ENCODE measurements at regions not wholly inside any gene's neighbourhood (a gene's known extent, or its start where the extent isn't known, plus 50 kb on each side); places are given as distances from the start of the nearest gene placed in this dataset.
"Not testable (repeated sequence)": the region's sequence is repeated elsewhere in the genome, so short reads cannot be mapped to it uniquely, and the experiment has no call there.

DNA sequence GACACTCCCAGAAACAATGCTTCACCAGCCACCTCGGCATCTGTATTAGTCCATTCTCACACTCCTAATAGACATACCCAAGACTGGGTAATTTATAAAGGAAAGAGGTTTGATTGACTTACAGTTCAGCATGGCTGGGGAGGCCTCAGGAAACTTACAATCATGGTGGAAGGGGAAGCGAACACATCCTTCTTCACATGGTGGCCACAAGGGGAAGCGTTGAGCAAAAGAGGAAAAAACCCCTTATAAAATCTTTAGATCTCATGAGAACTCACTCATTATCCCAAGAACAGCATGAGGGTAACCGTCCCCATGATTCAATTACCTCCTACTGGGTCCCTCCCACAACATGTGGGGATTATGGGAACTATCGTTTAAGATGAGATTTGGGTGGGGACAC lies 140.9 kb downstream of the LIG4 start:
- DNase-seq, result not testable (repeated sequence)

DNA sequence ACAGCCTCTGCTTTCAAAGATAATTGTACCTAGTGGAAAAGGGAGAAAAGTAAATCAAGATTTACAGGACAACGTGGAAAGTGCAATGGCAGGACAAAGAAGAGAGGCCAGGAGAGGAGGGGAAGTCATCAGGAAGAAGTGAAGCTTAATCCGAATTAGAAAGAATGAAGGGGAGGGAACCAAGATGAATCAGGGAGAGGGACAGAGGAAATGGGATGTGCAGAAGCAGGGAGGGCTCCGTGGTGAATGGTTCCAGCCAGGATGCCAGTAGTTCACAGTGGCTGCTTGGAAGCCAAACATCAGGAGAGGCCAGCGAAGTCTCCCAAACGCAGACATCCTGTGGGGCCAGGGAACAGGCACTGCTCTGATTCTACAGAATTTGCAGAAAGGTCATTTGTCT lies 144.4 kb downstream of the LIG4 start:
- no peak for DNase-seq

DNA sequence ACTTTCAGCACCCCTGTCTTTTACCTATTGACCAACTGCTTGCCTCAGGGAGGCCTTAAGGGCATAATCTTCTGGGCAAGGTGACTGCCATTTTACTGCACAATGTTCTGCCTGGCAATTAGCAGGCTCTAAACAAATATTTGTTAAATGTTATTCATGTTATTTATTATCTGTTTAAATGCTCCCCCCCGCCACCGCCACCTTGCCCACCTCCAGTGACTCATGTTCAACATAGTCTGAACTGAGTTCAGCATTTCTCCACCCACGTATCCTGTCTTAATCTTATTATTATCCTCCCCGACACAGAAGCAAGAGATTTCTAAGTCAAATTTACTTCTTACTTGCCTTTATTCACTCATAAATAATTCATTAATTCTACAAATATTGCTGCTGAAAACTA lies 144.8 kb downstream of the LIG4 start:
- DNase-seq, result no peak

- no peak for DNase-seq
These were observed 145.7 kb downstream of the LIG4 start for GRCh38 chr13:108069521-108070210.

DNA sequence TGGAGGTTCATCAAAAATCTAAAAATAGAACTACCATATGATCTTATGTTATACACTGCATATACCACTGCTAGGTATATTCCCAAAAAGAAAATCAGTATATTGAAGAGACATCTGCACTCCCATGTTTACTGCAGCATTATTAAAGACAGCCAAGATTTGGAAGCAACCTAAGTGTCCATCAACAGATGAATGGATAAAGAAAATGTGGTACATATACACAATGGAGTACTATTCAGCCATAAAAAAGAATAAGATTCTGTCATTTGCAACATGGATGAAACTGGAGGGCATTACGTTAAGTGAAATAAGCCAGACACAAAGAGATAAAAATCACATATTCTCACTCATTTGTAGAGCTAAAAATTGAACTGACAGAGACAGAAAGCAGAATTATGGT lies 151.0 kb downstream of the LIG4 start:
- not testable (repeated sequence) for DNase-seq

DNA sequence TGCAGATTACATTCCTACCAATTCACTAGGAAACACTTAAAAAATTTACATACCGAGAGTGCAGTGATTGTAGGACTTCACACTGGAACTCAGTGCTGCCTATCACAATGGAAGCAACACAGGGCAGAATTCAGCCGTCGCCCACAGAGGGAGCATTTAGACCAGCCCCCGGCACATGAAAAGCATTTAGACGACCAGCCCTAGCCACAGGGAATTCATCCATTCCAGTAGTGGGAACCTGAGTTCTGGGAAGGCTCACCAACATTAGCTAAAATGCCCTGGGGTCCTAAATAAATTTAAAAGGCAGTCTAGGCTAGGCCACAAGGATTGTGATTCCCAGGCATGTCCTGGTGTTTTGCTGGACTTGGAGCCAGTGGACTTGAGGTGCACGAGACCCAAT lies 155.2 kb downstream of the LIG4 start:
- DNase-seq, result no peak

GRCh38 chr13:108056278-108056677 lies 159.1 kb downstream of the LIG4 start:
- no peak for DNase-seq

DNA sequence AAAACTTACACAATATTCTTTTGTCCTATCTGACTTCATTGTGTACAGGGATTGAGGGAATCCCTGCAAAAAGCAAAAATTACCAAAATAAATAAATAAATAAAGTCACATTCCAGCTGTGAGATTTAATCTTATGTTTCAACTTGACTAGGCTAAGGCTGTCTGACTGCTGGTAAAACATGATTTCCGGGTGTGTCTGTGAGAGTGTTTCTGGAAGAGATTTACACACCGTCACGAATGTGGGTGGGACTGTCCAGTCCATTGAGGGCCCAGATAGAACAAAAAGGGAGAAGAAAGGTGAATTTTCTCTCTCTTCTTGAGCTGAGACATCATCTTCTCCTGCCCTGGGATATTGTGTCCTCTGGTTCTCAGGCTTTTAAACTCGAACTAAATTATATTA lies 166.1 kb downstream of the LIG4 start:
- no peak for DNase-seq

DNA sequence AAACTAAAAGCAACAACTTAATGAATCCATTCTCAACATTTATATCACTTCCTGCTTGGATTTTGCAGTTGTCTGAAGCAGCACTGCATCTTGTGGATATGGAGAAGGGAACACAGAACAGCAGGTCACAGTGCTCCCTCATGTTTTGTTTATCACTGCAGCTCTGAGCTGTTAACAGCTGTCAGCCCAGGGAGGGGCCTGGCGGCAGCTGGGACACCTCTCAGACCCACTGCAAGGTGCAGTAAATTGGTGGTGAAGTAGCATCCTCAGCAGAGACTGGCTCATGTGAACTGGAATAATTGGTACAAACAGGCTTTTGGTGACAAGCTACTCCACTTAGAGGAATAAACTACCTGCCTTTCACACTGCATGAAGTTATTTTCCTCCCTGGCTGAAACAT lies 170.4 kb downstream of the LIG4 start:
- no peak for DNase-seq

DNA sequence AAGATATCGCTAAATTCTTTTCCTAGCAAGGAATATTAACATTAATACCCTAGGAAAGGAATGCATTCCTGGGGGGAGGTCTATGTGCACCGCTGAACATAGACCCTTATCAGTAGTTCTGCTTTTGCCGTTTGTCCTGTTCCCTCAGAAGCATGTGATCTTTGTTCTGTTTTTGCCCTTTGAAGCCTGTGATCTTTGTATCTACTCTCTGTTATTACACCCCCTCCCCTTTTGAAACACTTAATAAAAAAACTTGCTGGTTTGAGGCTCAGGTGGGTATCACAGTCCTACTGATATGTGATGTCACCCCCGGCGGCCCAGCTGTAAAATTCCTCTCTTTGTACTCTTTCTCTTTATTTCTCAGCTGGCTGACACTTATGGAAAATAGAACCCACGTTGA lies 172.5 kb downstream of the LIG4 start:
- not testable (repeated sequence) for DNase-seq

GRCh38 chr13:108037348-108037747 lies 178.0 kb downstream of the LIG4 start:
- DNase-seq, result no peak

DNA sequence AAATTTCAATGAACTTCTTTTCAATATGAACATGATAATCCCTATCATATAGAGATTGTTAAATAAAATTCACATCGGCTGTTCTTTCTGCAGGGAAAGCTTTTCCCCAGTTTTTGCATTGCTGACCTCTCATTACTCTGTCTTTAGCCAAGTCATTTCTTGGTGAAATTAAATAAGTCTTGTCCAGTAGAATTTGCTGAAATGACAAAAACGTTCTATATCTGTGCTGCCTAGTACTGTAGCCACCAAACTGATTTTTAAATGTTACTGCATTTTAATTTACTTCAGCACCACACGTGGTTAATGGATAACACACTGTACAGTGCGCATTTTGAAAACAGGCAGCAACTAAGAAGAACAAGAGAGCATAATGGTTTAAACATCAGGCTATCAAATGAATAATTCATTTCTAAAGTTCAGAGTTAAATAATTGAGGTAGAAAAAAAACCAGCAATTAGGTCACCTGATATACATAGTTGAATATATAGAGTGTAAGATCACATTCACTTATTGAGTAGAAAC lies 178.9 kb downstream of the LIG4 start:
- DNase-seq, result no peak

GRCh38 chr13:108034909-108035410 lies 180.4 kb downstream of the LIG4 start:
- no peak for DNase-seq

GRCh38 chr13:108033800-108034707 lies 181.3 kb downstream of the LIG4 start:
- no peak for DNase-seq

- DNase-seq, result no peak
These were observed 183.5 kb downstream of the LIG4 start for GRCh38 chr13:108031865-108032264.

- no peak for DNase-seq
These were observed 184.6 kb downstream of the LIG4 start for GRCh38 chr13:108030769-108031168.

DNA sequence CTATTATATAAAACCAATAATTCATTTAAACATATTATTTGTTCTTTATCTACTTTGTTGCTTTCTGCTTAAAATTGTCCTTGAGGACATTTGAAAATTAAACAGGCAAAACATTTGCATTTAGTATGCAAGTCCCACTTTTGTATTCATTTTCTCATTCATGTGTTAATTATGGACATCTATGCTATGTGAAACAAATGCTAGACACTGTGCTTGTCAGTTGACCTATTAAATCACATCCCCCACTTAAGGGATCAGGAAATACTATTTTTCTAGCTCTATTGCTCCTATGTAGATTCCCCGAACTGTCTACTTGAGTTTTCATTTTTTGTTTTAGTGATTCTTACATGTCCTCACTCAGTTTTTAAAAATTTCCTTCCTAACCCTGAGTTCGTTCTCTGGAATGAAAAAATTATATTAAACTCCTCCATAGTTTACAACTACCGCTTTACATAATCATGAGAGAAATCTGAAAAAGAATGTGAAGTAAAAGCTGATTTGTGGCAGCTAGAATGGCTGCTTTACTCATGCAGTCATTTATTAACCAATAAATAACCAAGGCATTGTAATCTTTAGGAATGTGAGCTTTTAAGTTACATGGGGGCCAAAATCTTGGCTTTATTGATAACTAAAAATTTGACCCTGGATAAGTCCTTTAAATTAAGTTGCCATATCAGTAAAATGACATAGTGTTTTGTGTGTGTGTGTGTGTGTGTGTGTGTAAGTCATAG lies 188.5 kb downstream of the LIG4 start:
- DNase-seq, result no peak

- DNase-seq, result peak; percentile 19
These were observed 195.3 kb downstream of the LIG4 start for GRCh38 chr13:108020027-108020426.

DNA sequence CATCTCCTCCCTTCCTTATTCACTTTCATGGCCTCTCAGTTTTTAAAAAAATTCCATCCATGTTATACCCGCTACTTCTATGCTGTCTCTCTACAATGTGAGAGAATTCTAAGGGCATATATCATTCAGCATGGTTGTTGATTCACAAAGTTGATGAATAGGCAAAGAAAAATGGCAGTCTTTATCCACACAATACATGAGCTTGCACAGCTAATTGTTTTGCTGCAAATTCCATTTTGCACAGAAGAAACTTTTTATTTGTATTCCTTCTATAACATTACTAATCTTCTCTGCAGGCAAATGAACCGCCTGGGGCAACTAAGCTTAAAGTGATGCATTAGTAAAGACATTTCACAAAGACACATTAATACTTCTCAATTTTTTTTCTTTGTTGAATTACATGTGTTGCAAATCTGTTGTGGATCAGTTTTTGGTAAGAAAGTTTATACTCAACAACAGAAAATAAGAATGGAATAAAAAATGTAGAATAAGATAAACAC lies 196.9 kb downstream of the LIG4 start:
- DNase-seq, result no peak

DNA sequence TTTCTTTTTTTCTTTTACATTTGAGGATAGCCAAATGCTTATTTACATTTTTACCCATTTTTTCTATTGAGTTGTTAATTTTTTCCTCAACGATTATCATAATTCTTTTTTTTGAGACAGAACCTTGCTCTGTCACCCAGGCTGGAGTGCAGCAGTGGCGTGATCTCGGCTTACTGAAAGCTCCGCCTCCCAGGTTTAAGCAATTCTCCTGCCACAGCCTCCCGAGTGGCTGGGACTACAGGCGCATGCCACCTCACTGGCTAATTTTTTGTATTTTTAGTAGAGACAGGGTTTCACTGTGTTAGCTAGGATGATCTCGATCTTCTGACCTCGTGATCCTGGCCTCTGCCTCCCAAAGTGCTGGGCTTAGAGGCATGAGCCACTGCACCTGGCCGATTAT lies 208.7 kb downstream of the LIG4 start:
- no peak for DNase-seq

GRCh38 chr13:108005231-108005630 lies 210.1 kb downstream of the LIG4 start:
- DNase-seq, result no peak

- peak; percentile 20 for DNase-seq
These were observed 211.7 kb downstream of the LIG4 start for GRCh38 chr13:108003626-108004025.

GRCh38 chr13:108000998-108001397 lies 214.3 kb downstream of the LIG4 start:
- no peak for DNase-seq

All from NCI-H748 treated with DMSO at 0.1 percent for 48 hours (cell line).